Thymus (tissue), 11 donors: ENCODE measurements at regions not wholly inside any gene's neighbourhood (a gene's known extent, or its start where the extent isn't known, plus 50 kb on each side); places are given as distances from the start of the nearest gene placed in this dataset.

Source experiments
- DNase-seq, 9 donors: peaks; one replicate each; pipeline ENCODE4 v3.0.0-alpha.2; 2013; ENCODE audit warnings: low spot score in 9 of 9, low read depth in 6 of 9, missing footprints in 1 of 9
- H3K27ac ChIP-seq, 2 donors: one replicate each; pipeline ENCODE4 v1.5.1; 2013; ENCODE audit warnings: control low read depth in 1 of 2, low read depth in 1 of 2, low read length in 1 of 2, mild to moderate bottlenecking in 1 of 2, moderate library complexity in 1 of 2
- H3K27me3 ChIP-seq, 2 donors: one replicate each; pipeline ENCODE4 v1.5.1; 2013; ENCODE audit warnings: low read length in 1 of 2; ENCODE audit not compliant: control insufficient read depth in 2 of 2, insufficient read depth in 1 of 2
- H3K36me3 ChIP-seq, 2 donors: one replicate each; pipeline ENCODE4 v1.5.1; 2013; ENCODE audit warnings: low read length in 1 of 2, mild to moderate bottlenecking in 1 of 2, moderate library complexity in 1 of 2; ENCODE audit not compliant: control insufficient read depth in 2 of 2, insufficient read depth in 2 of 2
- H3K4me1 ChIP-seq, 2 donors: one replicate each; pipeline ENCODE4 v1.5.1; 2013; ENCODE audit warnings: low read length in 2 of 2; ENCODE audit not compliant: control insufficient read depth in 2 of 2, insufficient read depth in 2 of 2
- H3K4me3 ChIP-seq, 2 donors: one replicate each; pipeline ENCODE4 v1.5.1; 2013; ENCODE audit warnings: low read length in 2 of 2, control low read depth in 1 of 2, mild to moderate bottlenecking in 1 of 2
- H3K9me3 ChIP-seq, 2 donors: one replicate each; pipeline ENCODE4 v1.5.1; 2013; ENCODE audit warnings: low read length in 1 of 2, mild to moderate bottlenecking in 1 of 2; ENCODE audit not compliant: control insufficient read depth in 2 of 2, insufficient read depth in 1 of 2
- WGBS: extraction: QIAGEN DNeasy Blood & Tissue Kit; methylation state at CpG from one replicate; pipeline ENCODE4 v1.1.7; 2013; 5-methylcytosine and 5-hydroxymethylcytosine counted together
- donor health status: healthy.

DNA sequence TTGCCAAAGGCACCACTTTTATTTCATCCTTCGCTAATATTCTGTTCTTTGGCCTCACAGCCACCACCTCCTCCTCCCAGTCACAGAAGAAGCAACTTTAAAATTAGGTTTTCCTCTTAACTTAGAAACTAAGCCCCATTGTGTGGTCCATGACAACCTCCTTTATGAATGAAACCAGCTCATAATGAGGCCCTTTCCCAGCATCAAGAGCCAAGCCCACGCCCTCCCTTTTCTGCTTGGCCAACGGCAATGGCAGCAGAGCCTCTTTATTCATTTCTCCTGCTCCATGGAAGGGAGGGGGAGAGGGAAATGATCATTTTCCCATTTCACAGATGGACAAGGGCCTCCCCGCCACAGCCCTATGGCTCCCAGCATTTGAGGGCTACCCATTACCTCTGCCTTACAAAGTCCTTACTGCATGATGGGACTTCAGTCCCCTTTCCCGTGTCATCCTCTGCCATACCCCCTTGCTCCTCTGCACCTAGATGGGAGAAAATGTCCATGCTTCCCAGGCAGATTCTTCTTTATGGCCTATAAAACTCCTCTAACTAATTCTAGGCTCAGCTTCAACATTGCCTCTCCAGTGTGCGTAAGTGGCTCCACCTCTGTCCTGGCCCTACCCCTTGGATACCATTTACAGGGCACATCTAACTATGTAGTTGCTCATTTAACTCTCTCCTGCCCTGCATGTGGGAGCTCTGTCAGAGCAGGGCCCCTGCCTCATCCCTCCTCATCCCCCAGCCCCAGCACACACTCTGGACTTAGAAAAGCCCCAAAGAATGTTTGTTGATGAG, 475.5 kb downstream of the RPS24 start:
- 89% methylated on average over 6 of the region's 6 CpGs for WGBS
- DNase-seq: no peak
- H3K27me3 ChIP-seq: no peaks in the 10 kb centered on the region
- no peak overlapping the region for H3K4me3 ChIP-seq
- no peaks in the 10 kb centered on the region for H3K9me3 ChIP-seq
- H3K4me1 ChIP-seq: no peaks in the 10 kb centered on the region
- H3K27ac ChIP-seq: no peak overlapping the region
- H3K36me3 ChIP-seq: no peaks in the 10 kb centered on the region

DNA sequence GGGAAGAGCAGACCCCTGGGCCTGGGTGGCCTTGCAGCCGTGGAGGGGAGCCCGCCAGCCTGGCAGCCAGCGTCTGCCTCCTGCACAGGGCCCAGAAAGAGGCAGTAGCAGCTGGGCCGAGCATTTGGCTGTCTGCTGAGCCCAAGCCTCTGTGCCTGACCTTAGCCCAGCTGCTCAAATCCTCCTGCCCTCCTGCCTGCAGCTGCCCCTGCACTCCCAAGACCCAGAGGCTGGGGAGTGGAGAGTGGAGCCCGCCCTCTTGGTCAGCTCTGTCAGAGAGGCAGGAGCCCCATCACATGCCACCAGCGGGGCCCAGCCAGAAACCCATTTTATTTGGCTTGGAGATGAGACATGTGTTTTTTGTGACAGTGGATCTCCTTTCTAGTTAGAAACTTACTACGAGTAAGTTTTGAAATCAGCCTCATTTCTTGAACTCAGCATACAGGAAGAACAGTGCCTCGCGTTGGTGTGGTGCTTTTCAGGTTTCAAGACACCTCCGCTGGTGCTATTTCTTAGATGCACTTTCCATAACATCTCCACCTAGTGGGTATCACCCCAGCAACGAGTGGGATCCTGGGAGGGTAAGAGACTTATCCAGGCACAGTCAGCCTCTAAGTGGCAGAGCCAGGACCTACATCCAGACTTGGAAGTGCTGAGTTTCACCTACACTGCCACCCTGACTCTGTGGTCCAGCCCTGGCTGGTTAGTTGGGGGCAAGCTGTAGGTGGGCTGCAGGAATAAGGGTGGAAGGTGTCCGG, 477.1 kb downstream of the RPS24 start:
- Histone ChIP-seq H3K4me1 (no peaks in the 10 kb centered on the region), H3K27me3 (no peaks in the 10 kb centered on the region), H3K27ac (no peak overlapping the region), H3K9me3 (no peaks in the 10 kb centered on the region), H3K4me3 (no peak overlapping the region), H3K36me3 (no peaks in the 10 kb centered on the region)
- no peak for DNase-seq
- 92% methylated on average over 12 of the region's 12 CpGs for WGBS

DNA sequence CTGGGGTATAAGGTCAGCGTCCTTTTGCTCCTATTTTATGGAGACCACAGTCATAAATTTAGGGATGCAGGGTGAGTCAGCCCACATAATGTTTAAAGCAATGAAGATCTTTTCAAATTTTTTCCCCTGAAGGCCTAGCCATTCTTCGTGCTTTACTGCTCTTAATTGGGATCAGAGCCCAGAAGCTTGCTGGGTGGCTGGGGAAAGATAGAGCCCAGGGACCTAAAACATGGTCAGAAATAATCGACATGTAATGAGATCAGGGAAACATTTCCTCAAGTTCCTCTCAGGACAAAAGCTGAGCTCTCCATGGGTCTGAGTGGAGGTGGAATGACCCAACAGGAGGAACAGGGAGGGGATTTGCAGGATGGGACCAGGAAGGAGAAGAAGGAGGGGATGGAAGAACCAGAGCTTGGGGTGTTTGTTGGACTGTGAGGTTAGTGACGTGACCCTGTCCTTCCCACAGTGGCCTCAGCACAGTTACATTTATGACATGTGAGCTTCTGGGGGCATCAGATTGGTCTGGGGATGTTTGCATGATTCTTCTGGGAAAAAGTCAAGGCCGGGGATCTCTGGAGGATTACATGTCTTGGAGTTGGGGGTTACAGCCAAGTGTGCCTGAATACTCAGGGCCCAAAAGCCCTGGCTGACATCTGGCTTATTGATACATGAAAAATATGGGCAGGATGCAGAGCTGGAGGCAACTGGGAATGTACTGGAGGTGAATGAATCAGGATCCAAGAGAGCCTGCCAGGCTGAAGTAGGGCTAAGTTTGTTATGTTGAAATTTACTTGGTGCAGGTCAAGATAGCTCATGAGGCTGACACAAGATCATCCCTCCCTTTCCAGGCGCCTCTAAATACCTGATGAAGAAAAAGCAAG, 477.9 kb downstream of the RPS24 start:
- Histone ChIP-seq H3K4me3 (no peak overlapping the region), H3K4me1 (no peaks in the 10 kb centered on the region), H3K9me3 (no peaks in the 10 kb centered on the region), H3K27me3 (no peaks in the 10 kb centered on the region), H3K27ac (no peak overlapping the region), H3K36me3 (no peaks in the 10 kb centered on the region)
- DNase-seq: no peak
- 96% methylated on average over 6 of the region's 6 CpGs for WGBS

DNA sequence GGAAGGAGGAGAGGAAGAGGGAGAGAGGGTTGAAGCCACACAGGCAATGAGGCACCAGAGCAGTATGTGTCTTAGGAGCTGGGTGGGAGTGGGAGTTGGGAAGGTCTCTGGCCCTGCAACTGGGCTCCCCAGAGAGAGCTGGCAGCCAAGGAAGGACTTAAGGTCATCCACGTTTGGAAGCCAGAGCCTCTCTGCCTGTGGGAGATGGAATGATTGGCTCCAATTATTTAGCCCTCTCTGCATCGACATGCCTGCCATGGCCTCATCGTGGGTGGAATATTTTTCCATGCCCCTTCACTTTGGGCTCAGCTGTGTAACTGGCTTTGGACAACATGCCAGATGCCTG, 478.5 kb downstream of the RPS24 start:
- Histone ChIP-seq H3K36me3 (no peaks in the 10 kb centered on the region), H3K4me3 (no peak overlapping the region), H3K27me3 (no peaks in the 10 kb centered on the region), H3K4me1 (no peaks in the 10 kb centered on the region), H3K9me3 (no peaks in the 10 kb centered on the region), H3K27ac (no peak overlapping the region)
- WGBS: 94% methylated on average over 3 of the region's 3 CpGs
- no peak for DNase-seq

DNA sequence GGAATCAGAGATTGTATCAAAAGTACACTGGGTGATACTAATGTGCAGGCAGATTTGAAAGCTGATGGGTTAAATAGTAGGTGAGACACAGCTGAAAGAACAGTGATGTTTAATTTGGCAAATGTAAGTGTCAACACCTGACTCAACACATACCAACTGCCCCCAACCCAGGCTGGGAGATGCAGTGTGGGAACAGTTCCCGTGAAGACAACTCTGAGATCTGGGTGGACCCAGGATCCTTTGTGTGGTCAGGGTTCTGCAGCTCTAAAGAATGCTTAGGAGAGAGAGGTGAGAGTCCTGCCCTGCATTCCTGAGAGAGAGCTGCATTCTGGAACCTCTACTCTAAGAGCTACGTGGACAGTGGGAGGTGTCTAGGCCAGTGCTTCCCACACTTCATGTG, 479.7 kb downstream of the RPS24 start:
- Histone ChIP-seq H3K9me3 (no peaks in the 10 kb centered on the region), H3K27ac (no peak overlapping the region), H3K4me1 (no peaks in the 10 kb centered on the region), H3K36me3 (no peaks in the 10 kb centered on the region), H3K4me3 (no peak overlapping the region), H3K27me3 (no peaks in the 10 kb centered on the region)
- DNase-seq: no peak
- WGBS: 72% methylated on average over 2 of the region's 2 CpGs

DNA sequence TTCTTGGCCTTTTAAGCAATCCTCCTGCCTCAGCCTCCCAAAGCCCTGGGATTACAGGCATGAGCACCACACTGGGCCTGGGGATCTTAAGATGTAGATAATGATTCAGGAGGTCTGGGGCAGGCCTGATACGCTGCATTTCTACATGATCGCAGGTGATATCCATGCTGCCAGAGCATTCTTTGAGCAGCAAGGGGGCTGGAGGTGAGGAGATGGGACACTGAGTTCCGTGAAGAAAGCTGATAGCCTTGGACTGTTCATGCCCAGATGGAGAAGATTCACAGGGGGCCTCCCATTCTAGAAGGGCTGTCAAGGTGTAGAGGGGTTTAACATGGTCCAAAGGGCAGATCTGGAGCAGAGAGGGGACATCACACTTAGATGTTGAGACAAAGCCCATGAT, 480.3 kb downstream of the RPS24 start:
- H3K27me3 ChIP-seq: no peaks in the 10 kb centered on the region
- no peaks in the 10 kb centered on the region for H3K9me3 ChIP-seq
- no peaks in the 10 kb centered on the region for H3K4me1 ChIP-seq
- H3K27ac ChIP-seq: no peak overlapping the region
- H3K36me3 ChIP-seq: no peaks in the 10 kb centered on the region
- no peak overlapping the region for H3K4me3 ChIP-seq
- DNase-seq: no peak
- 93% methylated on average over 3 of the region's 3 CpGs for WGBS

DNA sequence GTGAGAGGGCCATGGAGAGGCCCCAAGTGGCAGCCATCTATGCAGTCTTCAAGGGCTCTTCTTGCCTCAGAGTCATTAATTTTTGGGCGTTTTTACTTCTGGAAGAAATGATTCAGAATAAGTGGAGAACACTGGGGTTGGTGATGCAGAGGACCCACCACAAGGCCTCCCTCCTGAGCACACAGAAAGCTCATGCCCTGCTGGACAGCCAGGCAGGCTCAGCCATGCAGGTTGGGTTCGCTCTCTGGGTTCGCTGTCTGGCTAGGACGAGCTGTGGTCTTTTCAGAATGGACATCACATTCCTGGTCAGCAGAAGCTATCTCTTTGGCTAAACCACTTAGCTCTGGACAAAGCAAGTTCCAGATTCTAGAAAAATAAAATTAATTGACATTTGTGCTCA, 480.8 kb downstream of the RPS24 start:
- H3K27me3 ChIP-seq: no peaks in the 10 kb centered on the region
- no peak for DNase-seq
- H3K4me3 ChIP-seq: no peak overlapping the region
- 95% methylated on average over 4 of the region's 4 CpGs for WGBS
- H3K9me3 ChIP-seq: no peaks in the 10 kb centered on the region
- H3K27ac ChIP-seq: no peak overlapping the region
- H3K4me1 ChIP-seq: no peaks in the 10 kb centered on the region
- no peaks in the 10 kb centered on the region for H3K36me3 ChIP-seq

DNA sequence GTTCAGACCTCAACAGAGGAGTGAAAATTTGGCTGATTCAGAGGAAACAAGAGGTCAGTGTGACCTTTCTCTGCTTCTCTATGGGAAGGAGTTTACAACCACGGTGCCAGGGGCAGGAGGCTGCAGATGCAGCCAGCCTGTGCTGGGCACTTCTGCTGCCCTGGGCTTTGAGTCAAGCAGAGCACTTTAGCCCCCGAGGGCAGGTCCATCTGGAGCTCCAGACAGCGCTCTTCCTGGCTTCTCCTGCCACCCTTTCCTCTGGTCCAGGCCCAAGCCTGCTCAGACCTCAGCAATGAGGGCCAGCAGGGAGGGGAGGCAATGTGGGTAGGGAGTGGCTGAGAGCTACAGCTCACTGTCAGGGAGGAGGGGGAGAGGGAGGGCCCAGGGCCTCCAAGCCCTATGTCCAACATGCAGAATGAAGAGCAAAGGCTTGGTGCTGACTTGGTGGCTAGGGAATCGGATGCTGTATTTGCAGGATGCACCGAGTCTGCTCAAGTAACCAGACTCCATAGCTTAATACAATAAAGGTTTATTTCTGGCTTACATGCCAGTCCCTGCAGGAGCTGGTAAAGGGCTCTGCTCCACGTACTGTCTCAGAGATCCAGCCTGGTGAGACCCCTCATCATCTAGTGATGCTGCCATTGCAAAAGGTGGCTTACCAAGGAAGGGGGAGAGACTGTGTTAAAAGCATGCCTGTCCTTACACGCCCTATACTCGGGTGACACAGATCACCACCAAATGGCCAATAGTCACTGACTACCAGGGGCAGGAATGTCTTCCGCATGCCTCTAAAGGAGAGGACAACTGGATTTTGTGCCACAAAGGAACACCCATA, 481.6 kb downstream of the RPS24 start:
- H3K27ac ChIP-seq: no peak overlapping the region
- DNase-seq: no peak

More for the DNA sequence above, 481.6 kb downstream of the RPS24 start:
- no peaks in the 10 kb centered on the region for H3K27me3 ChIP-seq
- H3K9me3 ChIP-seq: no peaks in the 10 kb centered on the region
- H3K4me1 ChIP-seq: no peaks in the 10 kb centered on the region
- 92% methylated on average over 9 of the region's 9 CpGs for WGBS
- no peaks in the 10 kb centered on the region for H3K36me3 ChIP-seq
- no peak overlapping the region for H3K4me3 ChIP-seq
